Neuron (in vitro differentiated cells): ENCODE measurements at regions not wholly inside any gene's neighbourhood (a gene's known extent, or its start where the extent isn't known, plus 50 kb on each side); places are given as distances from the start of the nearest gene placed in this dataset.

Source experiments
- H2AFZ ChIP-seq: one replicate; pipeline ENCODE4 v1.6.1; 2013; ENCODE audit warnings: low read depth, mild to moderate bottlenecking, inconsistent platforms, low read length, moderate library complexity
- H3K27me3 ChIP-seq: one replicate; pipeline ENCODE4 v1.6.1; 2013; ENCODE audit warnings: low read length; ENCODE audit not compliant: insufficient read depth
- H3K36me3 ChIP-seq: one replicate; pipeline ENCODE4 v1.6.1; 2013; ENCODE audit warnings: low read length; ENCODE audit not compliant: insufficient read depth
- H3K4me1 ChIP-seq: one replicate; pipeline ENCODE4 v1.6.1; 2013; ENCODE audit warnings: low read length; ENCODE audit not compliant: insufficient read depth
- H3K4me3 ChIP-seq: 2 replicates; pipeline ENCODE4 v1.5.1; 2013; ENCODE audit warnings: mild to moderate bottlenecking, low read length, moderate library complexity
- H3K9me3 ChIP-seq: one replicate; pipeline ENCODE4 v1.6.1; 2013; ENCODE audit warnings: low read length

DNA sequence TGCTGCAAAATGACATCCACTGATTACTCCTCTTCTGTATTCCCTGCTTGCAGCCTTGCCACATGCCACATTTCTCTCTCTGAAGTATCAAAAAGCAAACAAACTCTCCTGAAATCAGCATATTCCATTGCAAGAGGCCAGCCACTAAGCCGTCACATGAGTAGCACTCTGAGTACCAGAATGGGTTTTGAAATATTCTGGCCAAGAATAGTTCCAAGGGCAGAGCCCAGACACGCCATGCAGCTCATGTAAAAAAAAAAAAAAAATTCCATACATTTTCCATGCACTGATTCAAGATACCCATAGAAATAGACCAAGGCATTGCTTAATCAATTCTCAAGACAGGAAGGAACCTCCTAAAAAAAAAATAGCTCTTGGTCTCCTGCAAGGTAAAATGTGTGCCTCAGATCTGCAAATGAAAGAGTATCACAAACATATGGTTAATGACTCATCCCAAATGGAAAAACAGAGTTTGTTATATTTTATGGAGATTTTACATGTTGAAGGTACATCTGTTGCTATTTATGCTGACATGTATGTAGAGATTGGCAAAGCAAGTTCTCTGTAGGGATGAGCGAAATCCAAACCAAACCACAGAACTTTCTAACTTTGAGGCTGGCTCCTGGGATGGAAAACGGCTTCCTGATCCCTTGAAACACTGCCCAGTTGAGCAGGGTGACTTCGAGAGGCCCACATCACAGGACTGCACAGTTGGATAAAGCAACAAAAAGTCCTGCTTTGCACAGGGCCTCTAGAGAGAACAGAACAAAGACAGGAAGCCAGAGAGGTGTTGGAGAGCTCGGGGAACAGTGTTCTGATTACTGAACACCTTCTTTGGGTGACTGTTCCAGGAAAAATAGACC, 346.2 kb downstream of the ZNF521 start:
- H3K4me3 ChIP-seq = no peak overlapping the region
- H3K36me3 ChIP-seq = no peaks in the 10 kb centered on the region
- peak overlapping the region; percentile 32 for H2AFZ ChIP-seq
- no peaks in the 10 kb centered on the region for H3K4me1 ChIP-seq
- no peaks in the 10 kb centered on the region for H3K27me3 ChIP-seq
- no peaks in the 10 kb centered on the region for H3K9me3 ChIP-seq

DNA sequence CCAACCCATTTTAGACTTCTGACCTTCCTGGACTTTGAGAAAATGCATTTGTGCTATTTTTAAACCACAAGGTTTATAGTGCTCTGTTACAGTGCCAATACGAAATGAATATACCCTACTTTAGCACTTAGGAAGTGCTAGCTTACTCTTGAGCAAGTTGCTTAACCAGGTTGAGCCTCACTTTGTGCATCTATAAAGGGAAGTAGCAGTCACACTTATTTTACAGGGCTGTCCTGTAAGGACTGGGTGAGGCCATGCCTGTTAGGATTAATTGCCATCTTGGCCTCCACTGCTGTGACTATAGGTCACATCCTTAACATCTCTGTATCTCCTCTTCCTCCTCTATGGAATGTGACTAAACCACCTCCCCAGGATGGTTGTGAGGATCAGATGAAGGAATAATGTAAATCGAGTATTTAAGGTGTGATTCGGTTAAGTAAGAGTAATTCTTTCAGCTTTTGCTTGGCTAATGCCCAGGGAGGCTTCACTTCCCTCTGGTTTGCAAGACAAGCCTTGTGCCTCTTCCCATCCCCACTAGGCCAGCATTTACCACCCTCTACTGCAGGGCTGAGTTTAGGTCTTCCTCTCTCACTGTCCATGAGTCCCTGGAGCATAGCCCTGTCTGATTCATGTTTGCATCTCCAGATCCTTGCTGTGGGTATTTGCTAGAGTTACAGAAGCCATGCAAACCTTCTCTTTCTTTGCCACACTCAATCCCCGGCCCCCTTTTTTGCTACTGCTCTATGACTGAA, 341.2 kb downstream of the ZNF521 start:
- no peaks in the 10 kb centered on the region for H3K27me3 ChIP-seq
- H3K4me1 ChIP-seq = peaks cover 12% of the 10 kb centered on the region
- no peaks in the 10 kb centered on the region for H3K9me3 ChIP-seq
- no peak overlapping the region for H3K4me3 ChIP-seq
- H2AFZ ChIP-seq = peak overlapping the region; percentile 59
- H3K36me3 ChIP-seq = no peaks in the 10 kb centered on the region
